ENCODE measurements at regions not wholly inside any gene's neighbourhood (a gene's known extent, or its start where the extent isn't known, plus 50 kb on each side); places are given as distances from the start of the nearest gene placed in this dataset.

DNA sequence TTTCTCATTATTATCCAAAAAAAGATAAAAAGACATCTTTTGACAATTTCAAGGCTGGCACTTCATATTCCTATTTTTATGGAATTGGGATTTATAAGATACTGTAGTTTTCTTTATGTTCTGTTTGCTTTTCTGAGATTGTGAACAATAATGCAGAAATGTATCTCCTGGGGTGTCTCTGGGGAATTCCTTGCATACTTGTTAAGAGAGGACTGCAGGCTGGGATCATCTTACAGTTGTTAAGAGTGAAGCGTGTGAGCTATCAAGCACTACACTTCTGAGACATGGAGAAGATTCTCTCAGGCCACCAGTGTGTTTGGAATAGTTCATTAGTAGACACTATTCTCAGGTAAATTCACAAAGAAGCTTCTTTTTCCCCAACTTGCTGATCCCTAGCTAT lies 963.3 kb upstream of the GJE1 start:
- whole genome bisulfite sequencing (ENCODE audit: low lambda C conversion rate, missing lambda C conversion rate): 56% methylated on average over 1 of the region's 1 CpG
- no peak for TF ChIP-seq EZH2phosphoT487 (IDR thresholded peaks at IDR 0.05; ENCODE audit: low read depth, severe bottlenecking, unreplicated experiment)
- TF ChIP-seq EZH2 (IDR thresholded peaks at IDR 0.05; ENCODE audit: borderline replicate concordance): no peak
- TF ChIP-seq, protein P1, sequence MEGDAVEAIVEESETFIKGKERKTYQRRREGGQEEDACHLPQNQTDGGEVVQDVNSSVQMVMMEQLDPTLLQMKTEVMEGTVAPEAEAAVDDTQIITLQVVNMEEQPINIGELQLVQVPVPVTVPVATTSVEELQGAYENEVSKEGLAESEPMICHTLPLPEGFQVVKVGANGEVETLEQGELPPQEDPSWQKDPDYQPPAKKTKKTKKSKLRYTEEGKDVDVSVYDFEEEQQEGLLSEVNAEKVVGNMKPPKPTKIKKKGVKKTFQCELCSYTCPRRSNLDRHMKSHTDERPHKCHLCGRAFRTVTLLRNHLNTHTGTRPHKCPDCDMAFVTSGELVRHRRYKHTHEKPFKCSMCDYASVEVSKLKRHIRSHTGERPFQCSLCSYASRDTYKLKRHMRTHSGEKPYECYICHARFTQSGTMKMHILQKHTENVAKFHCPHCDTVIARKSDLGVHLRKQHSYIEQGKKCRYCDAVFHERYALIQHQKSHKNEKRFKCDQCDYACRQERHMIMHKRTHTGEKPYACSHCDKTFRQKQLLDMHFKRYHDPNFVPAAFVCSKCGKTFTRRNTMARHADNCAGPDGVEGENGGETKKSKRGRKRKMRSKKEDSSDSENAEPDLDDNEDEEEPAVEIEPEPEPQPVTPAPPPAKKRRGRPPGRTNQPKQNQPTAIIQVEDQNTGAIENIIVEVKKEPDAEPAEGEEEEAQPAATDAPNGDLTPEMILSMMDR (IDR thresholded peaks at IDR 0.05; ENCODE audit: poor library complexity): no peak
- H3K4me1 ChIP-seq (ENCODE audit: insufficient read depth): peaks cover 10% of the 10 kb centered on the region
- H3K4me3 ChIP-seq: no peak overlapping the region
- no peak overlapping the region for H2AFZ ChIP-seq
- no peaks in the 10 kb centered on the region for H3K27me3 ChIP-seq
- no peaks in the 10 kb centered on the region for H3K79me2 ChIP-seq
- H3K27ac ChIP-seq: no peak overlapping the region
- H3K9me3 ChIP-seq (ENCODE audit: low read depth): no peaks in the 10 kb centered on the region
- no peak overlapping the region for H3K4me2 ChIP-seq
- H4K20me1 ChIP-seq (ENCODE audit: insufficient read depth, poor library complexity, severe bottlenecking): no peaks in the 10 kb centered on the region
- no peaks in the 10 kb centered on the region for H3K36me3 ChIP-seq (replicated peaks; ENCODE audit: insufficient read depth, low read depth)
- no peak for DNase-seq (ENCODE audit: low spot score)
- no peaks in the 10 kb centered on the region for H3K9me2 ChIP-seq (replicated peaks; ENCODE audit: insufficient read depth)

DNA sequence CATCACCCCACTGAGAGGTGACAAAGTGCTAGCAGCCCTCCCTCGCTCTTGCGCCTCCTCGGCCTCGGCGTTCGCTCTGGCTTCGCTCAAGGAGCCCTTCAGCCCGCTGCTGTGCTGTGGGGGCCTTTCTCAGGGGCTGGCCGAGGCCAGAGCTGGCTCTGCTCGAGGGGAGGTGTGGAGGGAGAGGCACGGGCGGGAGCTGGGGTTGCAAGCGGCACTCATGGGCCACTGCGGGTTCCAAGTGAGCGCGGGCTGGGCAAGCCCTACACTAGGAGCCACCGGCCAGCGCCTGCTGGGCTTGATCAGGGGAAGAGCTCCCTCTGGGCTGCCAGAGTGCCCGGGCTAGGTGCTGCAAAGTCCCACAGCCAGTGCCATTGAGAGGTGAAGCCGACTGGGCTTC lies 964.8 kb upstream of the GJE1 start:
- Histone ChIP-seq H3K9me3 (ENCODE audit: low read depth) (no peaks in the 10 kb centered on the region), H3K4me3 (no peak overlapping the region), H3K4me2 (no peak overlapping the region), H3K36me3 (replicated peaks; ENCODE audit: insufficient read depth, low read depth) (no peaks in the 10 kb centered on the region), H3K9me2 (replicated peaks; ENCODE audit: insufficient read depth) (no peaks in the 10 kb centered on the region), H2AFZ (no peak overlapping the region), H3K27ac (no peak overlapping the region), H3K79me2 (no peaks in the 10 kb centered on the region), H4K20me1 (ENCODE audit: insufficient read depth, poor library complexity, severe bottlenecking) (no peaks in the 10 kb centered on the region), H3K27me3 (no peaks in the 10 kb centered on the region), H3K4me1 (ENCODE audit: insufficient read depth) (peaks cover 11% of the 10 kb centered on the region)
- TF ChIP-seq EZH2 (IDR thresholded peaks at IDR 0.05; ENCODE audit: borderline replicate concordance) (no peak), EZH2phosphoT487 (IDR thresholded peaks at IDR 0.05; ENCODE audit: low read depth, severe bottlenecking, unreplicated experiment) (no peak)
- TF ChIP-seq, protein P1 (IDR thresholded peaks at IDR 0.05; ENCODE audit: poor library complexity): no peak
- no peak for DNase-seq (ENCODE audit: low spot score)
- WGBS (ENCODE audit: low lambda C conversion rate, missing lambda C conversion rate): 98% methylated on average over 20 of the region's 20 CpGs

DNA sequence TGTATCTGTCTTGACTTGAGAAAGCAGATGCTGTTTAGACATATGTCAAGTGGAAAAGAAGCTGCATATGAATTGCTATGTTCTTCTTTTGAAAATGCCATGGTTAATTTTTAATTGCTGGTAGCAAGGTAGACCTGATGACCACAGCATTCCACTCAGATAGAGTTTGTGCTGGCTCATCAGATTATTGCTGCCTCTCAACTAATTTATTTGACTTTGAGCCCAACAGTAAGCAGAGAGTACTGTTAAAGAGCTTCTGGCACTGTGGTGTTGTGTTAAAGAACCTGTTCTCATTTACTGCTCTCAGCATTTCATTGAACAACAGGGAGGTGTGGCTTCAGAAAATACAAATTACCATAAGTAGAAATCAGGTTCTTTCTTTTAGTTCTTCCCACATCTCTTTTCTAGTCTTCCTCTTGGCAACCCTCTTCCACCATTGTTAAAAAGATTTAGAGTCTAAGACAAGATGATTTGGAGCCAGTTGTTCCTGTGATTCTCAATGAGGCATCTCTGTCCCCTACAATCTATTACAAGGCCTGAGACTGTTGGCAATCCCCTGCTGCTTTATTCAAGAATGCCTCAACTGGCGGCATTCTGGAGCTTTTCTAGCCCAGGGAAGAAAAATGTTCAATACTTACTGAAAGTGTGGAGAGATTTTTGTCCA lies 967.6 kb upstream of the GJE1 start:
- WGBS (ENCODE audit: low lambda C conversion rate, missing lambda C conversion rate): 86% methylated on average over 1 of the region's 1 CpG
- H3K27ac ChIP-seq: peak overlapping the region; percentile 74

More for the DNA sequence above, 967.6 kb upstream of the GJE1 start:
- peak; percentile 44 for DNase-seq (ENCODE audit: low spot score)
- peak overlapping the region; percentile 34 for H2AFZ ChIP-seq
- no peak for TF ChIP-seq EZH2 (IDR thresholded peaks at IDR 0.05; ENCODE audit: borderline replicate concordance)
- TF ChIP-seq EZH2phosphoT487 (IDR thresholded peaks at IDR 0.05; ENCODE audit: low read depth, severe bottlenecking, unreplicated experiment): no peak
- TF ChIP-seq, protein P1 (IDR thresholded peaks at IDR 0.05; ENCODE audit: poor library complexity): no peak
- no peaks in the 10 kb centered on the region for H3K9me3 ChIP-seq (ENCODE audit: low read depth)
- peak overlapping the region; percentile 57 for H3K4me2 ChIP-seq
- no peaks in the 10 kb centered on the region for H3K9me2 ChIP-seq (replicated peaks; ENCODE audit: insufficient read depth)
- no peaks in the 10 kb centered on the region for H4K20me1 ChIP-seq (ENCODE audit: insufficient read depth, poor library complexity, severe bottlenecking)
- no peak overlapping the region for H3K4me3 ChIP-seq
- peaks cover 11% of the 10 kb centered on the region for H3K4me1 ChIP-seq (ENCODE audit: insufficient read depth)
- no peaks in the 10 kb centered on the region for H3K27me3 ChIP-seq
- no peaks in the 10 kb centered on the region for H3K36me3 ChIP-seq (replicated peaks; ENCODE audit: insufficient read depth, low read depth)
- H3K79me2 ChIP-seq: no peaks in the 10 kb centered on the region

Measured in hepatocyte (in vitro differentiated cells).